GM12878 (cell line): ENCODE measurements at regions not wholly inside any gene's neighbourhood (a gene's known extent, or its start where the extent isn't known, plus 50 kb on each side); places are given as distances from the start of the nearest gene placed in this dataset.

ENCODE experiments used
- ATAC-seq: fragments of 200-7000 bp; cut with Tn5 transposase; 3 replicates; pipeline ENCODE4 v1.9.1; 2020; ENCODE audit warnings: mild to moderate bottlenecking, moderate library complexity
- BruUV-seq: library from RNA; stranded (reverse); fragments of 400-500 nt; replicated peaks from 2 replicates; lab custom pipeline; 2021; lab: Mats Ljungman, UMichigan
- CTCF ChIA-PET: fragments of 300-600 bp; sonication (Branson Sonifier 250); formaldehyde crosslinking; extraction: SDS; loops from one replicate; lab custom pipeline; 2021; ENCODE audit warnings: inconsistent platforms; lab: Yijun Ruan, JAX
- POLR2A ChIA-PET: fragments of 350-600 bp; formaldehyde crosslinking; extraction: SDS; loops from one replicate; lab custom pipeline; 2021; ENCODE audit warnings: inconsistent platforms; lab: Charles Lee
- RAD21 ChIA-PET: fragments of 300-600 bp; sonication (Branson Sonifier 250); formaldehyde crosslinking; loops from one replicate; lab custom pipeline; 2023; ENCODE audit warnings: antibody characterized with exemption; ENCODE audit not compliant: unreplicated experiment; lab: Charles Lee
- SMC1A ChIA-PET: fragments of 300-600 bp; sonication (Branson Sonifier 250); formaldehyde crosslinking; loops from one replicate; lab custom pipeline; 2023; ENCODE audit not compliant: unreplicated experiment, uncharacterized antibody; lab: Charles Lee
- DNase-seq: peaks from one replicate; pipeline ENCODE4 v3.0.0-alpha.2; 2011; ENCODE audit warnings: low read depth, low spot score
- FAIRE-seq: peaks from 3 replicates; lab custom pipeline; 2011; peaks lifted over from hg19 to GRCh38; lab: Jason Lieb, UNC
- H2AFZ ChIP-seq: 2 replicates; pipeline ENCODE4 v1.6.0; 2011; ENCODE audit warnings: low read depth, low read length, control low read depth; ENCODE audit not compliant: control insufficient read depth
- H3K27ac ChIP-seq: 2 replicates; pipeline ENCODE4 v1.5.1; 2011; ENCODE audit warnings: control low read depth; ENCODE audit not compliant: control insufficient read depth, insufficient read depth
- H3K27me3 ChIP-seq, 2 experiments: replicated peaks in 1 of 2; 2 replicates each; pipeline versions ENCODE4 v1.6.0 to v1.6.1; 2011; ENCODE audit warnings: low read length in 1 of 2; ENCODE audit not compliant: control insufficient read depth in 2 of 2, insufficient read depth in 2 of 2
- H3K36me3 ChIP-seq, 2 experiments: 2 replicates each; pipeline ENCODE4 v1.5.1; 2011; ENCODE audit warnings: low read length in 1 of 2; ENCODE audit not compliant: control insufficient read depth in 2 of 2, insufficient read depth in 2 of 2
- H3K4me1 ChIP-seq: 2 replicates; pipeline ENCODE4 v1.6.1; 2011; ENCODE audit warnings: mild to moderate bottlenecking, low read length, moderate library complexity, mixed read lengths; ENCODE audit not compliant: control insufficient read depth, insufficient read depth
- H3K4me2 ChIP-seq: 2 replicates; pipeline ENCODE4 v1.6.0; 2011; ENCODE audit warnings: control low read depth; ENCODE audit not compliant: control insufficient read depth, insufficient read depth
- H3K4me3 ChIP-seq: fragments of 200-600 bp; sonication (generic); 2 replicates; pipeline ENCODE4 v1.5.1; 2016
- H3K79me2 ChIP-seq: 2 replicates; pipeline ENCODE4 v1.6.0; 2011; ENCODE audit warnings: low read length; ENCODE audit not compliant: control insufficient read depth, insufficient read depth
- H3K9ac ChIP-seq: 2 replicates; pipeline ENCODE4 v1.8.0; 2011; ENCODE audit warnings: low read length, control low read depth, mixed read lengths; ENCODE audit not compliant: control insufficient read depth, insufficient read depth
- H3K9me3 ChIP-seq: replicated peaks from 3 replicates; pipeline ENCODE4 v1.5.1; 2011; ENCODE audit warnings: mild to moderate bottlenecking, low read length; ENCODE audit not compliant: control insufficient read depth, insufficient read depth
- H4K20me1 ChIP-seq: 2 replicates; pipeline ENCODE4 v1.6.0; 2011; ENCODE audit not compliant: control insufficient read depth, insufficient read depth
- E4F1 ChIP-seq: fragments of 450-650 bp; IDR thresholded peaks from 2 replicates; pipeline ENCODE4 v1.6.1; 2018; ENCODE audit warnings: borderline replicate concordance, mild to moderate bottlenecking; ENCODE audit not compliant: partially characterized antibody
- GABPA ChIP-seq: IDR thresholded peaks from 2 replicates; pipeline ENCODE4 v1.6.1; 2014; ENCODE audit warnings: antibody characterized with exemption, low read depth, mild to moderate bottlenecking, inconsistent platforms
- IRF5 ChIP-seq: fragments of 450-650 bp; IDR thresholded peaks from 2 replicates; pipeline ENCODE4 v1.6.1; 2017; ENCODE audit warnings: borderline replicate concordance
- MYC ChIP-seq: IDR thresholded peaks from 2 replicates; pipeline ENCODE4 v1.6.1; 2011; ENCODE audit warnings: mild to moderate bottlenecking, low read length, moderate library complexity, inconsistent platforms; ENCODE audit not compliant: insufficient read depth, insufficient replicate concordance, insufficient read length, severe bottlenecking
- REST ChIP-seq: IDR thresholded peaks from 2 replicates; pipeline ENCODE4 v1.6.1; 2012; ENCODE audit warnings: mild to moderate bottlenecking, low read depth, low read length
- SIN3A ChIP-seq: IDR thresholded peaks from 2 replicates; pipeline ENCODE4 v1.6.1; 2012; ENCODE audit warnings: low read depth, low read length, improper control_type of control experiment
- SKIL ChIP-seq: fragments of 450-650 bp; IDR thresholded peaks from 2 replicates; pipeline ENCODE4 v1.6.1; 2017; ENCODE audit warnings: mild to moderate bottlenecking, low read depth, inconsistent platforms; ENCODE audit not compliant: poor library complexity, severe bottlenecking
- SMAD5 ChIP-seq: IDR thresholded peaks from 2 replicates; pipeline ENCODE4 v1.6.1; 2016; ENCODE audit warnings: antibody characterized with exemption, low read depth
- SMARCA5 ChIP-seq: fragments of 450-650 bp; IDR thresholded peaks from 2 replicates; pipeline ENCODE4 v1.6.1; 2017; ENCODE audit warnings: mild to moderate bottlenecking
- SUZ12 ChIP-seq: fragments of 200-600 bp; sonication (generic); IDR thresholded peaks from one replicate; pipeline ENCODE4 v1.6.1; 2018; ENCODE audit warnings: antibody characterized with exemption, mild to moderate bottlenecking; ENCODE audit not compliant: unreplicated experiment
- in situ Hi-C: fragments of 300-500 bp; cut with MboI; formaldehyde crosslinking; loops from 9 replicates; pipeline ENCODE4 v1.14.3; 2018; ENCODE audit warnings: mixed read lengths
- intact Hi-C: fragments of 100-400 bp; cut with micrococcal nuclease; formaldehyde crosslinking; loops from one replicate; pipeline ENCODE4 v1.14.2; 2022; ENCODE audit not compliant: unreplicated experiment

GRCh38 chr12:113581342-113581741 is 109.7 kb upstream of the LHX5 start:
- ATAC-seq = no peak
- ChIA-PET SMC1A (no interaction called here), RAD21 (no interaction called here), CTCF (no interaction called here), POLR2A (no interaction called here)
- H3K79me2 ChIP-seq = no peaks in the 10 kb centered on the region
- TF ChIP-seq SUZ12 (no peak), GABPA (no peak), SKIL (no peak), IRF5 (no peak), SMARCA5 (no peak), E4F1 (no peak), SMAD5 (no peak), SIN3A (no peak), REST (no peak), MYC (no peak)
- no peak for FAIRE-seq
- no peak for DNase-seq
- in situ Hi-C loops (no loop called here), intact Hi-C loops (no loop called here)
- H3K4me1 ChIP-seq = no peaks in the 10 kb centered on the region
- no peak overlapping the region for H3K4me2 ChIP-seq
- no peak overlapping the region for H3K27ac ChIP-seq
- no peak overlapping the region for H3K9ac ChIP-seq
- H3K4me3 ChIP-seq = no peak overlapping the region
- no TSS peak for BruUV-seq
- H2AFZ ChIP-seq = no peak overlapping the region
- no peaks in the 10 kb centered on the region for H3K9me3 ChIP-seq
- no peaks in the 10 kb centered on the region for H4K20me1 ChIP-seq
- H3K36me3 ChIP-seq = no peaks in the 10 kb centered on the region
- H3K27me3 ChIP-seq = no peaks in the 10 kb centered on the region; a peak in 1 of 4 replicates
